LNCaP clone FGC (cell line): ENCODE measurements at regions not wholly inside any gene's neighbourhood (a gene's known extent, or its start where the extent isn't known, plus 50 kb on each side); places are given as distances from the start of the nearest gene placed in this dataset.

ENCODE experiments used
- DNase-seq: peaks from one replicate; pipeline ENCODE4 v3.0.0-alpha.2; 2011; ENCODE audit warnings: low read depth
- H3K4me3 ChIP-seq: 2 replicates; pipeline ENCODE4 v1.5.1; 2011; ENCODE audit warnings: mild to moderate bottlenecking, low read depth, low read length, control low read depth
- CTCF ChIP-seq: IDR thresholded peaks from 2 replicates; pipeline ENCODE4 v1.5.1; 2012; ENCODE audit warnings: mild to moderate bottlenecking; ENCODE audit not compliant: control insufficient read depth, insufficient read depth; ENCODE audit errors: extremely low read depth

- DNase-seq = no peak
- TF ChIP-seq CTCF = no peak
- no peak overlapping the region for H3K4me3 ChIP-seq
These were observed 292.9 kb upstream of the MYT1L start for GRCh38 chr2:2623939-2624338.

GRCh38 chr2:2621855-2622254 is 290.8 kb upstream of the MYT1L start:
- no peak overlapping the region for H3K4me3 ChIP-seq
- no peak for TF ChIP-seq CTCF
- no peak for DNase-seq

GRCh38 chr2:2620604-2621003 is 289.5 kb upstream of the MYT1L start:
- no peak for DNase-seq

GRCh38 chr2:2619995-2620394 is 288.9 kb upstream of the MYT1L start:
- TF ChIP-seq CTCF = no peak
- H3K4me3 ChIP-seq = no peak overlapping the region
- no peak for DNase-seq

More at GRCh38 chr2:2620604-2621003, 289.5 kb upstream of the MYT1L start:
- no peak overlapping the region for H3K4me3 ChIP-seq
- TF ChIP-seq CTCF = no peak

GRCh38 chr2:2614452-2614851 is 283.4 kb upstream of the MYT1L start:
- DNase-seq = no peak
- H3K4me3 ChIP-seq = no peak overlapping the region
- no peak for TF ChIP-seq CTCF

GRCh38 chr2:2613279-2614199 is 282.5 kb upstream of the MYT1L start:
- TF ChIP-seq CTCF = no peak
- peak; percentile 94 for DNase-seq
- H3K4me3 ChIP-seq = peak overlapping the region; percentile 55

- TF ChIP-seq CTCF = no peak
- no peak for DNase-seq
- no peak overlapping the region for H3K4me3 ChIP-seq
These were observed 279.7 kb upstream of the MYT1L start for GRCh38 chr2:2610751-2611150.
